ENCODE measurements at regions not wholly inside any gene's neighbourhood (a gene's known extent, or its start where the extent isn't known, plus 50 kb on each side); places are given as distances from the start of the nearest gene placed in this dataset.

DNA sequence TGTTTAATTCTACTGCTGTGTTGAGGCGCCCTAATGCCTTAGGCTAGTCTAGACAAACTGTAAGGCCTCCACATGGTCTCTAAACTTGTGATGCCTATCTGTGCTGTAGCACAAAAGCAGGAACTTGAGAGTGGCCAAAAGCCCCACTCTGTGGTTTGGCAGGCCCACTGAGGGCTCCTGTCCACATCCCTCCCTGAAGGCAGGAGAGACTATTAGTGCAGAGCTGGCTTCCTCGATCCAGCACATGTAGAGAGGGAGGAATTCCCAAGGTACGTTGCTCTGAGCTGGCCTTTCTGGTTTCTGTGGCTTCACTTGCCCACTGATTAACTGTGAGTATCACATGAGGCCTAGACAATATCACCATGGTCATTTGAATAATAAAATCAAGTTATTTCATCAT, 90.6 kb downstream of the POLR2M start:
- H4K20me1 ChIP-seq (ENCODE audit: control insufficient read depth, insufficient read depth, insufficient read length): no peaks in the 10 kb centered on the region
- H2BK5ac ChIP-seq (ENCODE audit: insufficient read length, low read length): no peak overlapping the region
- no peak overlapping the region for H3K18ac ChIP-seq (ENCODE audit: insufficient read length, low read depth, low read length)
- no peak overlapping the region for H2BK120ac ChIP-seq (ENCODE audit: low read depth, low read length, poor library complexity, severe bottlenecking)
- H3K27ac ChIP-seq (ENCODE audit: insufficient read length, low read depth, low read length): no peak overlapping the region
- H3K56ac ChIP-seq (ENCODE audit: insufficient read length, low read depth, low read length): no peak overlapping the region
- H3K79me2 ChIP-seq (ENCODE audit: insufficient read depth, low read length): no peaks in the 10 kb centered on the region
- no peak overlapping the region for H3K27ac Mint-ChIP-seq
- DNase-seq: no peak
- H4K5ac ChIP-seq (ENCODE audit: insufficient read length, low read depth, low read length): no peak overlapping the region
- no peak overlapping the region for H4K8ac ChIP-seq (replicated peaks; ENCODE audit: insufficient read length, low read depth, low read length)
- H3K4me1 Mint-ChIP-seq: peaks cover 9 to 25% of the 10 kb centered on the region in 2 experiments
- H3K36me3 Mint-ChIP-seq (ENCODE audit: insufficient read depth in 1 of 3, low read depth in 3 of 3): no peaks in the 10 kb centered on the region
- H3K79me1 ChIP-seq (ENCODE audit: insufficient read depth, low read depth, low read length, poor library complexity, severe bottlenecking): no peaks in the 10 kb centered on the region
- no peak overlapping the region for H3T11ph ChIP-seq (ENCODE audit: low read length)
- no peak overlapping the region for H3K9ac ChIP-seq (ENCODE audit: extremely low read depth, insufficient read length, low read length)
- H3K27me3 ChIP-seq (ENCODE audit: insufficient read depth, low read length): no peaks in the 10 kb centered on the region
- H3K27me3 Mint-ChIP-seq (ENCODE audit: low read depth): no peaks in the 10 kb centered on the region; the same call in none of the 2 replicates
- no peak overlapping the region for H4K91ac ChIP-seq (ENCODE audit: insufficient read length, low read depth, low read length)
- H2BK15ac ChIP-seq (ENCODE audit: low read depth, low read length): no peak overlapping the region
- no CpG with 5 or more reads among the region's 3 CpGs for WGBS (ENCODE audit: extremely low coverage, insufficient read length, low lambda C conversion rate)
- no peak overlapping the region for H2AK5ac ChIP-seq (ENCODE audit: insufficient read length, low read length)
- H3K23ac ChIP-seq (ENCODE audit: insufficient read length, low read depth, low read length): no peak overlapping the region
- H2BK20ac ChIP-seq (ENCODE audit: low read depth, low read length, poor library complexity, severe bottlenecking): no peak overlapping the region
- H3K9me3 ChIP-seq (ENCODE audit: control insufficient read depth, low read depth, low read length): no peaks in the 10 kb centered on the region
- TF ChIP-seq CTCF (conservative IDR thresholded peaks at IDR 0.05): no peak
- no peak overlapping the region for H3K14ac ChIP-seq (ENCODE audit: insufficient read depth, low read length)
- H3K4me1 ChIP-seq (ENCODE audit: insufficient read depth, low read length): no peaks in the 10 kb centered on the region
- no peak overlapping the region for H3K4me3 Mint-ChIP-seq
- no peaks in the 10 kb centered on the region for H3K23me2 ChIP-seq (ENCODE audit: insufficient read length, low read depth, low read length, poor library complexity, severe bottlenecking)
- H3K4ac ChIP-seq (ENCODE audit: low read depth, low read length): no peak overlapping the region
- H2BK12ac ChIP-seq (ENCODE audit: insufficient read length, low read depth, low read length): no peak overlapping the region
- no peaks in the 10 kb centered on the region for H3K9me3 Mint-ChIP-seq
- H2AFZ ChIP-seq (ENCODE audit: low read length): no peak overlapping the region
- no peak overlapping the region for H3K4me2 ChIP-seq (ENCODE audit: insufficient read depth, insufficient read length, low read length)
